HAP-1 (cell line): ENCODE measurements at regions not wholly inside any gene's neighbourhood (a gene's known extent, or its start where the extent isn't known, plus 50 kb on each side); places are given as distances from the start of the nearest gene placed in this dataset.
"Not testable (repeated sequence)": the region's sequence is repeated elsewhere in the genome, so short reads cannot be mapped to it uniquely, and the experiment has no call there.

Source experiments
- DNase-seq, 2 experiments: peaks; one replicate each; pipeline ENCODE4 v3.0.0-alpha.2; 2016 to 2020; ENCODE audit warnings: low spot score in 2 of 2
- H3K27me3 ChIP-seq: fragments of 250-450 bp; sonication (Bioruptor Pico); 2 replicates; pipeline ENCODE4 v1.5.1; 2020; ENCODE audit warnings: low read depth, mild to moderate bottlenecking, moderate library complexity
- H3K36me3 ChIP-seq: fragments of 250-450 bp; sonication (Bioruptor Pico); replicated peaks from 2 replicates; pipeline ENCODE4 v1.5.1; 2020; ENCODE audit warnings: mild to moderate bottlenecking
- H3K4me1 ChIP-seq: fragments of 250-450 bp; sonication (Bioruptor Pico); 2 replicates; pipeline ENCODE4 v1.5.1; 2020; ENCODE audit warnings: mild to moderate bottlenecking
- H3K4me3 ChIP-seq: fragments of 250-450 bp; sonication (Bioruptor Pico); 2 replicates; pipeline ENCODE4 v1.5.1; 2020; ENCODE audit warnings: mild to moderate bottlenecking, moderate library complexity
- H3K9me3 ChIP-seq: fragments of 250-450 bp; sonication (Bioruptor Pico); 2 replicates; pipeline ENCODE4 v1.5.1; 2020; ENCODE audit warnings: mild to moderate bottlenecking, moderate library complexity
- in situ Hi-C: fragments of 300-500 bp; cut with MboI; formaldehyde crosslinking; loops from 3 replicates; pipeline ENCODE4 v1.14.3; 2020; ENCODE audit warnings: low sequenced_read_pairs, inconsistent platforms, mixed read lengths

DNA sequence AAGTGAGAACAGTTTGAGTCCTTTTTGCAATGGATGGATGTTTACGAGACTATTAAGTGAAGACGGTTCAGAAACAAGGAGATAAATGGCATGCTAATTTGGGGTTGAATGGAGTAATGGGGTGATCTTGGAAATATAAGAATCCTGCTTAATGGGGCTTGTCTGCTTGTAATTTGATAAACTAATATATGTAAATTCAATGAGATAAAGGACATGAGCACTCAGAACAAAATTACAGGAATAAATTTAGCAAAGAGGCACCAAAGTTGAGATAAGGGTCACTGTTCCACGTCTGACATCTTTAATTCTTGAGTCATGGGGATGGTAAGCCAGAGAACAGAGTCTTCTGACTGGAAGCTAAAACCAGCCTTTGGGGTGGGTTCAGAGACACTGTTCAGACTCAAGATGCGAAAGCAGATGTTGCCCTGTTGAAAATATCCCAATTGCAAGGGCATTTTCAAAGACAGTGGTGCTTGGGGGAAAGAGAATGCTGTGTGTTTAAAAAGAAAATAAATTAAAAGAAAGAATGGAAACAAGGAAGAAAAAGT, 67.8 kb upstream of the CHRNB4 start:
- in situ Hi-C loops = loop anchor here (5.0 to 10.0 kb wide), 2 partner anchors 91 to 404 kb away; no protein-coding TSS in a partner anchor
- DNase-seq = no peak
- Histone ChIP-seq H3K9me3 (no peaks in the 10 kb centered on the region), H3K4me3 (no peak overlapping the region), H3K4me1 (0 out of 2 replicates have a peak, but pooled peaks cover 3% of the 10 kb centered on the region), H3K36me3 (no peaks in the 10 kb centered on the region), H3K27me3 (peaks cover 33% of the 10 kb centered on the region)

DNA sequence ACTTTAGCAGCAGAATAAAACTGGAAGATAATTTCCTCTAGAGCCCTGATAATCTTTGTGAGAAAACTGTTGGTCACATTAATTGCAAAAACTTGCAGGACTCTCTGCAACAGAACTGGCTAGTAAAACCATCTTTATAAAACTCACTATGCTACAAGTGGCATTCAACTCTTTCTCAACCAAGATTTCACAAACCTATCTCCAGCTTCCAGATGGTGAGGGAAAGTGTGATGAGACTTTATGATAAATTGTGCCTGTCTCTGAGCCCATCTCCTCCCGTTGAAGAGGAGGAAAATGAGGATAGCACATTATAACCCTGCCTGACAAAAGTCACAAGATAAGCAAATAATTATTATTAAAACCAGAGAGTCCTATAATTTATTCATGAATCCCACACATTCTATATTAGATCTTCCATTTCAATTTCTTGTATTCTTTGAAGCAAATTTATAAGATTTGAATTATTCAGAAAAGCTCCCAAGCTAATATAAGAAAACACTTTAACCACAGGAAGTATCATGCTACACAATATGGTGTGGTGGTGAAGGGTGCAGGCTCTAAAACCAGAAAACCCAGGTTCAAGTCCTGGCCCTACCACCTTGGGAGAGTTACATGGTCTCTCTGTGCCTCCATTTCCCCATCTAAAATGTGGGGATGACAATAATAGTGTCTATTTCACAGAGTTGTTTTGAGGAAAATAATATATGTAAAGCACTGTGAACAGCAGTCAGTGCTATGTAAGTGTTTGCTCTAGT, 65.6 kb upstream of the CHRNB4 start:
- not testable (repeated sequence) for H3K9me3 ChIP-seq, H3K36me3 ChIP-seq, H3K4me1 ChIP-seq, H3K4me3 ChIP-seq, DNase-seq
- in situ Hi-C loops = loop anchor here (5.0 to 10.0 kb wide), 2 partner anchors 89 to 402 kb away; no protein-coding TSS in a partner anchor
- H3K27me3 ChIP-seq = peaks cover 33% of the 10 kb centered on the region

GRCh38 chr15:78703334-78704056, 62.5 kb upstream of the CHRNB4 start:
- not testable (repeated sequence) for H3K9me3 ChIP-seq, H3K4me1 ChIP-seq, H3K4me3 ChIP-seq, H3K36me3 ChIP-seq
- in situ Hi-C loops = loop anchor here (10.0 kb wide), 1 partner anchor 399 kb away; no protein-coding TSS in a partner anchor
- peaks cover 22% of the 10 kb centered on the region for H3K27me3 ChIP-seq
- DNase-seq = peak in 1 of 2 experiments; percentile 8

DNA sequence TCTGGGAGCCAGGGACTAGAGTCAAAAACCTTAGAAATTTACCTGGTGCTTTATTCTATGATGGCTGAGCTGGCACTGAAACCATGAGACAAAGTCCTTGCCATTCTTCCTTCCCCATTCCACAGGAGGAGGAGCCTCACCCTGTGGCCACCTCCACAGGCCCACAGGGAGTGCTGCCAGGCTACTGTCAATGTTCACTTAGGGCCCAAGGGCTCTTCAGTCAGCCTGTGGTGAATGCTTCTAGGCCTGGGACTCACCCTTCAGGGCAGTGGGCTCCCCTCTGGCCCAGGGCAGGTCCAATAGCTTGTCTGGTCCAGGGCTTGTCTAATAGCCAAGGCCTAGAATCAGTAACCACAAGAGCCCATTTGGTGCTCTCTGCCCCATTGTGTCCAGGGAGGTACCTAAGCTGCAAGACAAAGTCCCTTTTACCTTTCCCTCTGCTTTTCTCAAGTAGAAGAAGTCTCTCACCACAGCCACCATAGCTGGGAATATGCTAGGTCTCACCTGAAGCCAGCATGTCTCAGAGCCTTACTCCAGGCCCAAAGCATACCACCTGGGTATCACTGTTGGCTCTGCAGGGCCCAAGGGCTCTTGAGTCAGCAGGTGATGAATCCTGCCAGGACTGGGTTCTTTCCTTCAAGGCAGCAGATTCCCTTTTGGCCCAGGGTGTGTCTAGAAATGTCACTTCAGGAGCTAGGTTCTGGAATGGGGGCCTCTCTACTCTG, 61.8 kb upstream of the CHRNB4 start:
- DNase-seq = peak in 1 of 2 experiments; percentile 8
- peaks cover 16% of the 10 kb centered on the region for H3K27me3 ChIP-seq
- H3K36me3 ChIP-seq = no peaks in the 10 kb centered on the region
- no peaks in the 10 kb centered on the region; the same call in 1 of the 2 replicates for H3K9me3 ChIP-seq
- no peak overlapping the region for H3K4me3 ChIP-seq
- no peaks in the 10 kb centered on the region for H3K4me1 ChIP-seq
- in situ Hi-C loops = loop anchor here (10.0 kb wide), 1 partner anchor 398 kb away; no protein-coding TSS in a partner anchor

GRCh38 chr15:78697449-78697848, 56.4 kb upstream of the CHRNB4 start:
- Histone ChIP-seq H3K4me1 (no peaks in the 10 kb centered on the region), H3K27me3 (peaks cover 5% of the 10 kb centered on the region), H3K4me3 (no peak overlapping the region), H3K36me3 (no peaks in the 10 kb centered on the region), H3K9me3 (no peaks in the 10 kb centered on the region; the same call in 1 of the 2 replicates)
- no peak for DNase-seq
- in situ Hi-C loops = no loop called here

DNA sequence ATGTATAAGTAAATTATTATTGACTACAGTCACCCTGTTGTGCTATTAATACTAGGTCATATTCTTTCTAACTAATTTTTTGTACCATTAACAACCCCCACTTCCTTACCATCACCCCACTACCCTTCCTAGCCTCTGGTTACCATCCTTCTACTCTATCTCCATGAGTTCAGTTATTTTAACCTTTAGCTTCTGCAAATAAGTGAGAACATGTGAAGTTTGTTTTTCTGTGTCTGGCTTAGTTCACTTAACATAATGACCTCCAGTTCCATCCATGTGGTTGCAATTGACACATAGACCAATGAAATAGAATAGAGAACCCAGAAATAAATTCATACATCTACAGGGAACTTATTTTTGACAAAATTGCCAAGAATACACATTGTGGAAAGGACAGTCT, 55.4 kb upstream of the CHRNB4 start:
- no peaks in the 10 kb centered on the region for H3K4me1 ChIP-seq
- H3K9me3 ChIP-seq = no peaks in the 10 kb centered on the region; the same call in 1 of the 2 replicates
- DNase-seq = no peak
- no peaks in the 10 kb centered on the region for H3K36me3 ChIP-seq
- H3K4me3 ChIP-seq = no peak overlapping the region
- H3K27me3 ChIP-seq = peaks cover 5% of the 10 kb centered on the region
- in situ Hi-C loops = no loop called here

GRCh38 chr15:78695854-78696253, 54.8 kb upstream of the CHRNB4 start:
- no peaks in the 10 kb centered on the region for H3K36me3 ChIP-seq
- no peaks in the 10 kb centered on the region for H3K4me1 ChIP-seq
- peak in 1 of 2 experiments; percentile 6 for DNase-seq
- no peak overlapping the region for H3K4me3 ChIP-seq
- H3K9me3 ChIP-seq = no peaks in the 10 kb centered on the region; the same call in 1 of the 2 replicates
- in situ Hi-C loops = no loop called here
- peaks cover 5% of the 10 kb centered on the region for H3K27me3 ChIP-seq

- H3K9me3 ChIP-seq = no peaks in the 10 kb centered on the region; the same call in 1 of the 2 replicates
- peaks cover 5% of the 10 kb centered on the region for H3K27me3 ChIP-seq
- no peak for DNase-seq
- in situ Hi-C loops = no loop called here
- H3K4me1 ChIP-seq = no peaks in the 10 kb centered on the region
- no peaks in the 10 kb centered on the region for H3K36me3 ChIP-seq
- no peak overlapping the region for H3K4me3 ChIP-seq
These were observed 54.1 kb upstream of the CHRNB4 start for GRCh38 chr15:78695046-78695671.

- H3K9me3 ChIP-seq = no peaks in the 10 kb centered on the region
- no peaks in the 10 kb centered on the region for H3K36me3 ChIP-seq
- peaks cover 5% of the 10 kb centered on the region for H3K27me3 ChIP-seq
- no peak overlapping the region for H3K4me3 ChIP-seq
- DNase-seq = peak in 1 of 2 experiments; percentile 9
- in situ Hi-C loops = no loop called here
- H3K4me1 ChIP-seq = no peaks in the 10 kb centered on the region
These were observed 50.9 kb upstream of the CHRNB4 start for GRCh38 chr15:78691851-78692421.

- no peaks in the 10 kb centered on the region for H3K36me3 ChIP-seq
- DNase-seq = peak in 1 of 2 experiments; percentile 5
- no peaks in the 10 kb centered on the region for H3K9me3 ChIP-seq
- peaks cover 5% of the 10 kb centered on the region; the same call in 1 of the 2 replicates for H3K27me3 ChIP-seq
- in situ Hi-C loops = no loop called here
- no peaks in the 10 kb centered on the region for H3K4me1 ChIP-seq
- H3K4me3 ChIP-seq = no peak overlapping the region
These were observed 50.3 kb upstream of the CHRNB4 start for GRCh38 chr15:78691167-78691850.
